K562 (cell line): ENCODE measurements at regions not wholly inside any gene's neighbourhood (a gene's known extent, or its start where the extent isn't known, plus 50 kb on each side); places are given as distances from the start of the nearest gene placed in this dataset.

ENCODE experiments used
- CC2D1A ChIP-seq: fragments of 450-650 bp; IDR thresholded peaks from 2 replicates; pipeline ENCODE4 v1.6.1; 2017; ENCODE audit warnings: mild to moderate bottlenecking
- HMGN3 ChIP-seq: IDR thresholded peaks from 2 replicates; pipeline ENCODE4 v1.6.1; 2011; ENCODE audit warnings: borderline replicate concordance, low read depth, mild to moderate bottlenecking, mixed read lengths, low read length; ENCODE audit not compliant: insufficient read length; ENCODE audit errors: extremely low read depth
- LEF1 ChIP-seq: fragments of 450-650 bp; IDR thresholded peaks from 2 replicates; pipeline ENCODE4 v1.6.1; 2016; ENCODE audit warnings: mild to moderate bottlenecking
- PHB2 ChIP-seq: fragments of 450-650 bp; IDR thresholded peaks from 2 replicates; pipeline ENCODE4 v1.6.1; 2017; ENCODE audit warnings: low read depth
- TF ChIP-seq, protein P1 (sequence below), 3 experiments: IDR thresholded peaks in 2 of 3; conservative IDR thresholded peaks in 1 of 3; 2 replicates each; pipeline ENCODE4 v1.5.1; 2011 to 2012; ENCODE audit warnings: low read length in 3 of 3, mild to moderate bottlenecking in 3 of 3, control low read depth in 2 of 3, improper control_type of control experiment in 1 of 3, inconsistent platforms in 1 of 3, low read depth in 1 of 3, mixed read lengths in 1 of 3, moderate library complexity in 1 of 3; ENCODE audit not compliant: insufficient read depth in 2 of 3
- TF ChIP-seq, protein P2 (sequence below): fragments of 450-650 bp; IDR thresholded peaks from 2 replicates; pipeline ENCODE4 v1.6.1; 2016; ENCODE audit warnings: missing biosample characterization, missing genetic modification characterization
- TF ChIP-seq, protein P3 (sequence below), 2 experiments: fragments of 200-800 bp in 1 of 2; sonication (Bioruptor generic) in 1 of 2; sonication (generic) in 1 of 2; formaldehyde crosslinking in 1 of 2; IDR thresholded peaks in 1 of 2; conservative IDR thresholded peaks in 1 of 2; 2 replicates each; pipeline versions ENCODE4 v1.5.0 to v1.6.1; 2016 to 2020; ENCODE audit warnings: missing compliant biosample characterization in 1 of 2, missing genetic modification characterization in 1 of 2, missing genetic modification reagents in 1 of 2
- TF ChIP-seq, protein P4 (sequence below), 3 experiments: fragments of 200-800 bp in 1 of 3; sonication (Bioruptor generic) in 1 of 3; sonication (generic) in 1 of 3; formaldehyde crosslinking in 1 of 3; IDR thresholded peaks; 2 replicates each; pipeline versions ENCODE4 v1.6.1 to v1.8.0; 2016 to 2022; ENCODE audit warnings: mild to moderate bottlenecking in 2 of 3, missing compliant biosample characterization in 2 of 3, missing genetic modification characterization in 2 of 3, missing genetic modification reagents in 1 of 3

DNA sequence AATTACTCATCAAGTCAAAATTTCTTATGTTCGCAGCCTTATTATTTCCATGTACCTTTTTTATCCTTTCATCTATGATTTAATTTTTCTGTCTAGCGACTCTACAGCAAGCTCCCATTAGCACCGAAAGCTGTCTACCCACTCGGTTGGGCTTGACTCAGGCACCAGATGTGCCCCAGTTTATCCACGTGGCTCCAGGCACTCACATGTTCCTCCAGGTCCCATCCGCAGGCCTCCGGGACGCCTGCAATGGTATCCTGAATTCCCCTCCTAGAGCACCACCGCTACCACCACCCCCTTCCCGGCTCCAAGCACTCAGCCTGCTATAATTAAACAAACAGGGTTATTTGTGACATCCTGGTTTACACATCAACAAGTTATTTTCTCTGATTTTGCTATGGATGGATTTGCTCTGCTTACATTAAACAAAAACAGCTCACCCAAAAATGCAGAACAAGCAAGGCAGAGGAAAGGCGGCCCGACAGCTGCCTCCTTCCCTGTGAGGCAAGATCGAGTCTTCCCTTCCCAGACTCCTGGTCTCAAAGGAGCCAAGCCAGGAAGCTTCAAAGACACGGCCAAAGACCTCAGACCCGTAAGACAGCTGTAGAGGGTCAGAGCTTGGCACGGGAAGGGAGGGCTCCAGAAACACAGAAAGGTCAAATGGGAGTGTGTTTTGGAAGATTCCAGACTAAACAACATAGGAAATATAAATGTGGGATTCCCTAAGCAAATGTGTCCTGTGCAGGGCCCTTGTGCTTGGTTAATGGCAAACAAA lies 253.8 kb downstream of the TTC8 start:
- TF ChIP-seq, protein P1, sequence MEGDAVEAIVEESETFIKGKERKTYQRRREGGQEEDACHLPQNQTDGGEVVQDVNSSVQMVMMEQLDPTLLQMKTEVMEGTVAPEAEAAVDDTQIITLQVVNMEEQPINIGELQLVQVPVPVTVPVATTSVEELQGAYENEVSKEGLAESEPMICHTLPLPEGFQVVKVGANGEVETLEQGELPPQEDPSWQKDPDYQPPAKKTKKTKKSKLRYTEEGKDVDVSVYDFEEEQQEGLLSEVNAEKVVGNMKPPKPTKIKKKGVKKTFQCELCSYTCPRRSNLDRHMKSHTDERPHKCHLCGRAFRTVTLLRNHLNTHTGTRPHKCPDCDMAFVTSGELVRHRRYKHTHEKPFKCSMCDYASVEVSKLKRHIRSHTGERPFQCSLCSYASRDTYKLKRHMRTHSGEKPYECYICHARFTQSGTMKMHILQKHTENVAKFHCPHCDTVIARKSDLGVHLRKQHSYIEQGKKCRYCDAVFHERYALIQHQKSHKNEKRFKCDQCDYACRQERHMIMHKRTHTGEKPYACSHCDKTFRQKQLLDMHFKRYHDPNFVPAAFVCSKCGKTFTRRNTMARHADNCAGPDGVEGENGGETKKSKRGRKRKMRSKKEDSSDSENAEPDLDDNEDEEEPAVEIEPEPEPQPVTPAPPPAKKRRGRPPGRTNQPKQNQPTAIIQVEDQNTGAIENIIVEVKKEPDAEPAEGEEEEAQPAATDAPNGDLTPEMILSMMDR (IDR thresholded peaks at IDR 0.05 in 2 of 3, conservative IDR thresholded peaks at IDR 0.05 in 1 of 3; ENCODE audit: insufficient read depth in 2 of 3, low read depth in 1 of 3, low read length in 3 of 3) = no peak
- TF ChIP-seq, protein P2, sequence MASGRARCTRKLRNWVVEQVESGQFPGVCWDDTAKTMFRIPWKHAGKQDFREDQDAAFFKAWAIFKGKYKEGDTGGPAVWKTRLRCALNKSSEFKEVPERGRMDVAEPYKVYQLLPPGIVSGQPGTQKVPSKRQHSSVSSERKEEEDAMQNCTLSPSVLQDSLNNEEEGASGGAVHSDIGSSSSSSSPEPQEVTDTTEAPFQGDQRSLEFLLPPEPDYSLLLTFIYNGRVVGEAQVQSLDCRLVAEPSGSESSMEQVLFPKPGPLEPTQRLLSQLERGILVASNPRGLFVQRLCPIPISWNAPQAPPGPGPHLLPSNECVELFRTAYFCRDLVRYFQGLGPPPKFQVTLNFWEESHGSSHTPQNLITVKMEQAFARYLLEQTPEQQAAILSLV (tag) = no peak
- TF ChIP-seq PHB2 (no peak), CC2D1A (no peak), LEF1 (no peak), HMGN3 (no peak)
- TF ChIP-seq, protein P3, sequence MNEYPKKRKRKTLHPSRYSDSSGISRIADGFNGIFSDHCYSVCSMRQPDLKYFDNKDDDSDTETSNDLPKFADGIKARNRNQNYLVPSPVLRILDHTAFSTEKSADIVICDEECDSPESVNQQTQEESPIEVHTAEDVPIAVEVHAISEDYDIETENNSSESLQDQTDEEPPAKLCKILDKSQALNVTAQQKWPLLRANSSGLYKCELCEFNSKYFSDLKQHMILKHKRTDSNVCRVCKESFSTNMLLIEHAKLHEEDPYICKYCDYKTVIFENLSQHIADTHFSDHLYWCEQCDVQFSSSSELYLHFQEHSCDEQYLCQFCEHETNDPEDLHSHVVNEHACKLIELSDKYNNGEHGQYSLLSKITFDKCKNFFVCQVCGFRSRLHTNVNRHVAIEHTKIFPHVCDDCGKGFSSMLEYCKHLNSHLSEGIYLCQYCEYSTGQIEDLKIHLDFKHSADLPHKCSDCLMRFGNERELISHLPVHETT (CRISPR knock-in tag; conservative IDR thresholded peaks at IDR 0.05 in 1 of 2, IDR thresholded peaks at IDR 0.05 in 1 of 2) = no peak
- TF ChIP-seq, protein P4, sequence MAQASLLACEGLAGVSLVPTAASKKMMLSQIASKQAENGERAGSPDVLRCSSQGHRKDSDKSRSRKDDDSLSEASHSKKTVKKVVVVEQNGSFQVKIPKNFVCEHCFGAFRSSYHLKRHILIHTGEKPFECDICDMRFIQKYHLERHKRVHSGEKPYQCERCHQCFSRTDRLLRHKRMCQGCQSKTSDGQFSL (CRISPR knock-in tag; IDR thresholded peaks at IDR 0.05) = no peak
- TF ChIP-seq, protein P4 (tag; IDR thresholded peaks at IDR 0.05) = no peak
